Endothelial cell (in vitro differentiated cells): ENCODE measurements at regions not wholly inside any gene's neighbourhood (a gene's known extent, or its start where the extent isn't known, plus 50 kb on each side); places are given as distances from the start of the nearest gene placed in this dataset.

Experiments
- DNase-seq: peaks from one replicate; pipeline ENCODE4 v3.0.0; 2021; ENCODE audit warnings: low spot score
- H3K27ac Mint-ChIP-seq: one replicate; pipeline ENCODE4 v1.8.0; 2021; ENCODE audit warnings: mixed read lengths, inconsistent platforms; ENCODE audit not compliant: unreplicated experiment
- H3K27me3 Mint-ChIP-seq: one replicate; pipeline ENCODE4 v1.8.0; 2021; ENCODE audit warnings: mild to moderate bottlenecking, moderate library complexity, mixed read lengths, inconsistent platforms; ENCODE audit not compliant: unreplicated experiment
- H3K36me3 Mint-ChIP-seq: one replicate; pipeline ENCODE4 v1.8.0; 2021; ENCODE audit warnings: mild to moderate bottlenecking, low read depth, mixed read lengths, inconsistent platforms; ENCODE audit not compliant: unreplicated experiment
- H3K4me1 Mint-ChIP-seq: one replicate; pipeline ENCODE4 v1.8.0; 2021; ENCODE audit warnings: mild to moderate bottlenecking, mixed read lengths, inconsistent platforms; ENCODE audit not compliant: unreplicated experiment
- H3K4me3 Mint-ChIP-seq: one replicate; pipeline ENCODE4 v1.8.0; 2021; ENCODE audit warnings: mild to moderate bottlenecking, mixed read lengths, inconsistent platforms; ENCODE audit not compliant: unreplicated experiment
- H3K9me3 Mint-ChIP-seq: one replicate; pipeline ENCODE4 v1.8.0; 2021; ENCODE audit warnings: mixed read lengths, inconsistent platforms; ENCODE audit not compliant: unreplicated experiment
- CTCF ChIP-seq: fragments of 200-600 bp; sonication (generic); IDR thresholded peaks from one replicate; pipeline ENCODE4 v1.5.0; 2021; ENCODE audit warnings: antibody characterized with exemption; ENCODE audit not compliant: unreplicated experiment

DNA sequence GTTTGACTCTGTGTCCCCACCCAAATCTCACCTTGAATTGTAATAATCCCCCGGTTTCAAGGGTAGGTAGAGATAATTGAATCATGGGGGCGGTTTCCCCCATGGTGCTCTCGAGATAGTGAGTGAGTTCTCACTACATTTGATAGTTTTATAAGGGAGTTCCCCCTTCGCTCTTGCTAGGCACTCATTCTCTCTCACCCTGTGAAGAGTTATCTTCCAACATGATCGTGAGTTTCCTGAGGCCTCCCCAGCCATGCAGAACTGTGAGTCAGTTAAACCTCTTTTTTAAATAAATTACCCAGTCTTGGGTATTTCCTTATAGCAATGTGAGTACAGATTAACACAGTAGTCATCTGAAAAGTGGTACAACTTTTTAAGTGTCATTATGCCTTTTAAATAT, 913.5 kb upstream of the LRRN3 start:
- H3K36me3 Mint-ChIP-seq = no peaks in the 10 kb centered on the region
- no peak for TF ChIP-seq CTCF
- H3K27me3 Mint-ChIP-seq = peaks cover 2% of the 10 kb centered on the region
- DNase-seq = no peak
- no peak overlapping the region for H3K4me3 Mint-ChIP-seq
- no peaks in the 10 kb centered on the region for H3K9me3 Mint-ChIP-seq
- no peak overlapping the region for H3K27ac Mint-ChIP-seq
- H3K4me1 Mint-ChIP-seq = no peaks in the 10 kb centered on the region

DNA sequence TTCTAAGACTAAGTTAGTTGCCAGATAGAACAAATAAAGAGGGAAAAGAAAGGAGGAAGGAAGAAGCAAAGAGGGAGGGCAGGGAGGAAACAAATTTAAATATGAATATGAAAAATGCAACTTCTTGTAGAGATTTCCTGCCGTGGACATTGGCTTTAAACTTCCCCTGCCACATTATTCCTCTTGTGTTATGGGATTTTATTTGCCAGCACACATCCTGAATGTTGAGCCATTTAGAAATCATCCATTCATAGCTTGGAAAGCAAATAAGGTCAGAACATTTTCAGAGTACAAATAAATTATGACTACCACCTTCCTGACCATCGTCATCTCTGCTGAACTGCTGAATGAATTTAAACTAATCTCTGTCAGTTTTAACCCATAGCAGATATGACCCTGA, 911.9 kb upstream of the LRRN3 start:
- no peak for TF ChIP-seq CTCF
- H3K27ac Mint-ChIP-seq = no peak overlapping the region
- DNase-seq = no peak
- no peaks in the 10 kb centered on the region for H3K4me1 Mint-ChIP-seq
- H3K4me3 Mint-ChIP-seq = no peak overlapping the region
- no peaks in the 10 kb centered on the region for H3K36me3 Mint-ChIP-seq
- H3K9me3 Mint-ChIP-seq = no peaks in the 10 kb centered on the region
- H3K27me3 Mint-ChIP-seq = peaks cover 2% of the 10 kb centered on the region

- DNase-seq = no peak
- H3K27me3 Mint-ChIP-seq = no peaks in the 10 kb centered on the region
- H3K36me3 Mint-ChIP-seq = no peaks in the 10 kb centered on the region
- no peak overlapping the region for H3K4me3 Mint-ChIP-seq
- H3K27ac Mint-ChIP-seq = no peak overlapping the region
- H3K9me3 Mint-ChIP-seq = no peaks in the 10 kb centered on the region
- H3K4me1 Mint-ChIP-seq = no peaks in the 10 kb centered on the region
- no peak for TF ChIP-seq CTCF
Measured at GRCh38 chr7:110181768-110182167, 909.2 kb upstream of the LRRN3 start.

GRCh38 chr7:110186334-110186733, 904.6 kb upstream of the LRRN3 start:
- DNase-seq = no peak
- Mint-ChIP-seq H3K27ac (no peak overlapping the region), H3K9me3 (peaks cover 7% of the 10 kb centered on the region), H3K4me1 (no peaks in the 10 kb centered on the region), H3K27me3 (no peaks in the 10 kb centered on the region), H3K4me3 (no peak overlapping the region), H3K36me3 (no peaks in the 10 kb centered on the region)
- no peak for TF ChIP-seq CTCF

- no peak for DNase-seq
- TF ChIP-seq CTCF = no peak
- Mint-ChIP-seq H3K9me3 (peaks cover 7% of the 10 kb centered on the region), H3K36me3 (no peaks in the 10 kb centered on the region), H3K27ac (no peak overlapping the region), H3K4me3 (no peak overlapping the region), H3K4me1 (no peaks in the 10 kb centered on the region), H3K27me3 (peaks cover 1% of the 10 kb centered on the region)
Measured at GRCh38 chr7:110187877-110188554, 902.9 kb upstream of the LRRN3 start.
